ENCODE measurements at regions not wholly inside any gene's neighbourhood (a gene's known extent, or its start where the extent isn't known, plus 50 kb on each side); places are given as distances from the start of the nearest gene placed in this dataset.

DNA sequence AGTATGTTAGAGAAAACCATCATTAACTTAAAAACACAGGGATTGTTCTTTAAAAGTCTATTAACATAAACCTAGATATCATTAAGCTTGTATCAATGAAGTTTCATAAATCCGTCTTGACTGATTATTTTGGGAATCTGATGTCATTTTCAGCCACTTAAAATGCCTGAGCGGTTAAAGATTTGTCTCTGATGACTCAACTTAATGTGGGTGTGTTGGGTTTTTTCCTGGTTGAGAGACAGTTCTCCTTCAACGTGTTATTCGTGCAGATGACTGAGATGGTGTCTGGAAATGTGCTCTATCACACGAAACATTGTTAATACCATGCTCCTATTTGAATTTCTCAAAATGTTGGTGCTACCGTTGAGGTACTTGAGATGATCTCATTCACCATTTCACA, 227.3 kb upstream of the TENM3 start (continued):
- peak in 1 of 2 experiments; percentile 32; a peak in 1 of 4 replicates for TF ChIP-seq EP300 (IDR thresholded peaks at IDR 0.05; ENCODE audit: borderline replicate concordance in 1 of 2, control insufficient read depth in 1 of 2, low read depth in 2 of 2, low read length in 2 of 2)
- TF ChIP-seq FOS (IDR thresholded peaks at IDR 0.05; ENCODE audit: borderline replicate concordance, extremely low read depth, insufficient read length), result no peak
- TF ChIP-seq FOXM1 (IDR thresholded peaks at IDR 0.05; ENCODE audit: low read depth, low read length), result peak; percentile 76; the same call in 1 of the 2 replicates
- TF ChIP-seq, protein P1, sequence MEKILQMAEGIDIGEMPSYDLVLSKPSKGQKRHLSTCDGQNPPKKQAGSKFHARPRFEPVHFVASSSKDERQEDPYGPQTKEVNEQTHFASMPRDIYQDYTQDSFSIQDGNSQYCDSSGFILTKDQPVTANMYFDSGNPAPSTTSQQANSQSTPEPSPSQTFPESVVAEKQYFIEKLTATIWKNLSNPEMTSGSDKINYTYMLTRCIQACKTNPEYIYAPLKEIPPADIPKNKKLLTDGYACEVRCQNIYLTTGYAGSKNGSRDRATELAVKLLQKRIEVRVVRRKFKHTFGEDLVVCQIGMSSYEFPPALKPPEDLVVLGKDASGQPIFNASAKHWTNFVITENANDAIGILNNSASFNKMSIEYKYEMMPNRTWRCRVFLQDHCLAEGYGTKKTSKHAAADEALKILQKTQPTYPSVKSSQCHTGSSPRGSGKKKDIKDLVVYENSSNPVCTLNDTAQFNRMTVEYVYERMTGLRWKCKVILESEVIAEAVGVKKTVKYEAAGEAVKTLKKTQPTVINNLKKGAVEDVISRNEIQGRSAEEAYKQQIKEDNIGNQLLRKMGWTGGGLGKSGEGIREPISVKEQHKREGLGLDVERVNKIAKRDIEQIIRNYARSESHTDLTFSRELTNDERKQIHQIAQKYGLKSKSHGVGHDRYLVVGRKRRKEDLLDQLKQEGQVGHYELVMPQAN (conservative IDR thresholded peaks at IDR 0.05), result no peak
- TF ChIP-seq ZBED1 (IDR thresholded peaks at IDR 0.05; ENCODE audit: borderline replicate concordance), result no peak
- TF ChIP-seq CREM (IDR thresholded peaks at IDR 0.05; ENCODE audit: low read depth), result peak; percentile 41; the same call in 1 of the 2 replicates
- 0 out of 2 replicates have a peak, but pooled peaks have one; percentile 49 for TF ChIP-seq BCL11A (IDR thresholded peaks at IDR 0.05; ENCODE audit: low read depth, low read length)
- TF ChIP-seq SP1 (IDR thresholded peaks at IDR 0.05; ENCODE audit: low read depth, low read length), result no peak
- TF ChIP-seq HDAC2 (IDR thresholded peaks at IDR 0.05), result no peak
- TF ChIP-seq KAT2A (conservative IDR thresholded peaks at IDR 0.05; ENCODE audit: control insufficient read depth, low read depth, low read length), result no peak
- TF ChIP-seq ATF7 (IDR thresholded peaks at IDR 0.05; ENCODE audit: low read depth), result peak; percentile 75
- TF ChIP-seq DPF2 (IDR thresholded peaks at IDR 0.05), result no peak
- TF ChIP-seq, protein P2, sequence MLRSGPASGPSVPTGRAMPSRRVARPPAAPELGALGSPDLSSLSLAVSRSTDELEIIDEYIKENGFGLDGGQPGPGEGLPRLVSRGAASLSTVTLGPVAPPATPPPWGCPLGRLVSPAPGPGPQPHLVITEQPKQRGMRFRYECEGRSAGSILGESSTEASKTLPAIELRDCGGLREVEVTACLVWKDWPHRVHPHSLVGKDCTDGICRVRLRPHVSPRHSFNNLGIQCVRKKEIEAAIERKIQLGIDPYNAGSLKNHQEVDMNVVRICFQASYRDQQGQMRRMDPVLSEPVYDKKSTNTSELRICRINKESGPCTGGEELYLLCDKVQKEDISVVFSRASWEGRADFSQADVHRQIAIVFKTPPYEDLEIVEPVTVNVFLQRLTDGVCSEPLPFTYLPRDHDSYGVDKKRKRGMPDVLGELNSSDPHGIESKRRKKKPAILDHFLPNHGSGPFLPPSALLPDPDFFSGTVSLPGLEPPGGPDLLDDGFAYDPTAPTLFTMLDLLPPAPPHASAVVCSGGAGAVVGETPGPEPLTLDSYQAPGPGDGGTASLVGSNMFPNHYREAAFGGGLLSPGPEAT (IDR thresholded peaks at IDR 0.05; ENCODE audit: low read depth), result no peak
- peak; percentile 83; the same call in 1 of the 2 replicates for TF ChIP-seq NFIC (IDR thresholded peaks at IDR 0.05; ENCODE audit: low read depth, low read length)
- peak; percentile 68 for TF ChIP-seq JUNB (IDR thresholded peaks at IDR 0.05)
- peak; percentile 87 for TF ChIP-seq MEF2A (IDR thresholded peaks at IDR 0.05; ENCODE audit: insufficient read depth, low read depth, low read length)
- peak; percentile 85 for TF ChIP-seq RUNX3 (IDR thresholded peaks at IDR 0.05; ENCODE audit: low read length)

Data from GM12878 (cell line).